CD4-positive, alpha-beta T cell treated with Interleukin-1 beta for 1 hour (primary cell): ENCODE measurements at regions not wholly inside any gene's neighbourhood (a gene's known extent, or its start where the extent isn't known, plus 50 kb on each side); places are given as distances from the start of the nearest gene placed in this dataset.

Experiments used
- DNase-seq, 2 donors: peaks; one replicate each; pipeline ENCODE4 v3.0.0-alpha.2; 2020 to 2022

GRCh38 chrX:109934434-109934833 lies 68.5 kb upstream of the TMEM164 start:
- DNase-seq, result no peak

- DNase-seq, result no peak
Observed at GRCh38 chrX:109934935-109935334, 68.0 kb upstream of the TMEM164 start.

- DNase-seq, result no peak
Observed at GRCh38 chrX:109936114-109936513, 66.8 kb upstream of the TMEM164 start.

GRCh38 chrX:109936598-109936997 lies 66.3 kb upstream of the TMEM164 start:
- no peak for DNase-seq

- no peak for DNase-seq
Observed at GRCh38 chrX:109939498-109939897, 63.4 kb upstream of the TMEM164 start.

- DNase-seq, result no peak
Observed at GRCh38 chrX:109940411-109940810, 62.5 kb upstream of the TMEM164 start.

GRCh38 chrX:109943092-109943739 lies 59.7 kb upstream of the TMEM164 start:
- DNase-seq, result no peak

- no peak for DNase-seq
Observed at GRCh38 chrX:109943740-109944092, 59.2 kb upstream of the TMEM164 start.

- no peak for DNase-seq
Observed at GRCh38 chrX:109952050-109952449, 50.9 kb upstream of the TMEM164 start.

- DNase-seq, result no peak
Observed at GRCh38 chrX:109952985-109953905, 49.7 kb upstream of the TMEM164 start.
